ENCODE measurements at regions not wholly inside any gene's neighbourhood (a gene's known extent, or its start where the extent isn't known, plus 50 kb on each side); places are given as distances from the start of the nearest gene placed in this dataset.

GRCh38 chr21:27487676-27488075, 520.8 kb upstream of the ADAMTS5 start:
- H3K4me3 Mint-ChIP-seq (ENCODE audit: low read depth, unreplicated experiment), result no peak overlapping the region
- H3K4me1 Mint-ChIP-seq (ENCODE audit: low read depth, unreplicated experiment), result peaks cover 22% of the 10 kb centered on the region
- no peak for DNase-seq
- TF ChIP-seq CTCF (IDR thresholded peaks at IDR 0.05; ENCODE audit: unreplicated experiment), result no peak
- no peaks in the 10 kb centered on the region for H3K27me3 Mint-ChIP-seq (ENCODE audit: unreplicated experiment)
- intact Hi-C loops (cut with micrococcal nuclease; ENCODE audit: unreplicated experiment), result loop anchor here (10.0 kb wide), 1 partner anchor 163 kb away; no protein-coding TSS in a partner anchor
- CTCF ChIA-PET, result no interaction called here
- BruUV-seq (replicated peaks), result no TSS peak
- no peaks in the 10 kb centered on the region for H3K36me3 Mint-ChIP-seq (ENCODE audit: insufficient read depth, unreplicated experiment)
- no peaks in the 10 kb centered on the region for H3K9me3 Mint-ChIP-seq (ENCODE audit: low read depth, unreplicated experiment)
- H3K27ac Mint-ChIP-seq (ENCODE audit: unreplicated experiment), result peak overlapping the region; percentile 69

- no peaks in the 10 kb centered on the region for H3K27me3 Mint-ChIP-seq (ENCODE audit: unreplicated experiment)
- intact Hi-C loops (cut with micrococcal nuclease; ENCODE audit: unreplicated experiment), result loop anchor here (10.0 kb wide), 1 partner anchor 156 kb away; no protein-coding TSS in a partner anchor
Measured at GRCh38 chr21:27480841-27481261, 514.0 kb upstream of the ADAMTS5 start.

GRCh38 chr21:27477296-27477695, 510.4 kb upstream of the ADAMTS5 start:
- CTCF ChIA-PET, result no interaction called here
- BruUV-seq (replicated peaks), result no TSS peak
- Mint-ChIP-seq H3K4me3 (ENCODE audit: low read depth, unreplicated experiment) (no peak overlapping the region), H3K9me3 (ENCODE audit: low read depth, unreplicated experiment) (no peaks in the 10 kb centered on the region), H3K4me1 (ENCODE audit: low read depth, unreplicated experiment) (peaks cover 17% of the 10 kb centered on the region), H3K27ac (ENCODE audit: unreplicated experiment) (no peak overlapping the region), H3K27me3 (ENCODE audit: unreplicated experiment) (no peaks in the 10 kb centered on the region), H3K36me3 (ENCODE audit: insufficient read depth, unreplicated experiment) (no peaks in the 10 kb centered on the region)
- DNase-seq, result no peak
- intact Hi-C loops (cut with micrococcal nuclease; ENCODE audit: unreplicated experiment), result no loop called here
- TF ChIP-seq CTCF (IDR thresholded peaks at IDR 0.05; ENCODE audit: unreplicated experiment), result no peak

More at GRCh38 chr21:27480841-27481261, 514.0 kb upstream of the ADAMTS5 start:
- H3K9me3 Mint-ChIP-seq (ENCODE audit: low read depth, unreplicated experiment), result no peaks in the 10 kb centered on the region
- peak; percentile 37 for DNase-seq
- no peak for TF ChIP-seq CTCF (IDR thresholded peaks at IDR 0.05; ENCODE audit: unreplicated experiment)
- H3K27ac Mint-ChIP-seq (ENCODE audit: unreplicated experiment), result peak overlapping the region; percentile 32
- no peak overlapping the region for H3K4me3 Mint-ChIP-seq (ENCODE audit: low read depth, unreplicated experiment)
- H3K4me1 Mint-ChIP-seq (ENCODE audit: low read depth, unreplicated experiment), result peaks cover 17% of the 10 kb centered on the region
- no TSS peak for BruUV-seq (replicated peaks)
- no peaks in the 10 kb centered on the region for H3K36me3 Mint-ChIP-seq (ENCODE audit: insufficient read depth, unreplicated experiment)
- CTCF ChIA-PET, result interaction anchor here (0.6 to 0.9 kb wide), 3 partner anchors 84 to 624 kb away, joined by 3 to 4 read pairs (median 3); no protein-coding TSS in a partner anchor

GRCh38 chr21:27476696-27477095, 509.8 kb upstream of the ADAMTS5 start:
- H3K27ac Mint-ChIP-seq (ENCODE audit: unreplicated experiment), result no peak overlapping the region
- peaks cover 17% of the 10 kb centered on the region for H3K4me1 Mint-ChIP-seq (ENCODE audit: low read depth, unreplicated experiment)
- DNase-seq, result no peak
- no peaks in the 10 kb centered on the region for H3K27me3 Mint-ChIP-seq (ENCODE audit: unreplicated experiment)
- CTCF ChIA-PET, result no interaction called here
- intact Hi-C loops (cut with micrococcal nuclease; ENCODE audit: unreplicated experiment), result no loop called here
- H3K9me3 Mint-ChIP-seq (ENCODE audit: low read depth, unreplicated experiment), result no peaks in the 10 kb centered on the region
- no TSS peak for BruUV-seq (replicated peaks)
- H3K4me3 Mint-ChIP-seq (ENCODE audit: low read depth, unreplicated experiment), result no peak overlapping the region
- TF ChIP-seq CTCF (IDR thresholded peaks at IDR 0.05; ENCODE audit: unreplicated experiment), result no peak
- H3K36me3 Mint-ChIP-seq (ENCODE audit: insufficient read depth, unreplicated experiment), result no peaks in the 10 kb centered on the region
